ENCODE measurements at regions not wholly inside any gene's neighbourhood (a gene's known extent, or its start where the extent isn't known, plus 50 kb on each side); places are given as distances from the start of the nearest gene placed in this dataset.

GRCh38 chr20:57781901-57782300 lies 72.1 kb upstream of the PMEPA1 start:
- Histone ChIP-seq H3K4me3 (no peak overlapping the region), H3K27me3 (no peaks in the 10 kb centered on the region), H3K27ac (no peak overlapping the region), H3K9ac (ENCODE audit: low read depth in 2 of 2, low read length in 2 of 2) (no peak overlapping the region), H3K4me1 (no peaks in the 10 kb centered on the region), H3K36me3 (no peaks in the 10 kb centered on the region), H3K9me3 (no peaks in the 10 kb centered on the region)
- no peak for DNase-seq
- TF ChIP-seq CTCF (IDR thresholded peaks at IDR 0.05): no peak
- intact Hi-C loops (cut with DNase I): no loop called here

DNA sequence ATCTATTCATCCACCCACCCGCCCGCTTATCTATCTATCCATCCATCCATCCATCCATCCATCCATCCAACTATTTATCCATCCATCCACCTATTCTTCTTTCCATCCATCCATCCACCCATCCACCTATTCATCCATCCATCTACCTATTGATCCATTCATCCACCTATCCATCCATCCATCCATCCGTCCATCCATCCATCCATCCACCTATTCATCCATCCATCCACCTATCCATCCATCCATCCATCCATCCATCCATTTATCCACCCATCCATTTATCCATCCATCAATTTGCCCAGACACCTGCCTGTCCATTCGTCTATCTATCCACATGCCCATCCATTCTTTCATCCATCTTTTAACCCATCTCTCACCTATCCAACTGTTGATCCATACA lies 71.1 kb upstream of the PMEPA1 start:
- H3K36me3 ChIP-seq: no peaks in the 10 kb centered on the region

GRCh38 chr20:57780398-57780797 lies 70.6 kb upstream of the PMEPA1 start:
- no peak for TF ChIP-seq CTCF (IDR thresholded peaks at IDR 0.05)
- no peaks in the 10 kb centered on the region for H3K27me3 ChIP-seq
- no peak overlapping the region for H3K27ac ChIP-seq
- DNase-seq: no peak
- H3K4me1 ChIP-seq: no peaks in the 10 kb centered on the region
- no peaks in the 10 kb centered on the region for H3K36me3 ChIP-seq
- H3K9me3 ChIP-seq: no peaks in the 10 kb centered on the region
- no peak overlapping the region for H3K4me3 ChIP-seq
- intact Hi-C loops (cut with DNase I): no loop called here
- H3K9ac ChIP-seq (ENCODE audit: low read depth in 2 of 2, low read length in 2 of 2): no peak overlapping the region

More for the DNA sequence above, 71.1 kb upstream of the PMEPA1 start:
- DNase-seq: no peak
- Histone ChIP-seq H3K27me3 (no peaks in the 10 kb centered on the region), H3K4me3 (no peak overlapping the region), H3K9ac (ENCODE audit: low read depth in 2 of 2, low read length in 2 of 2) (no peak overlapping the region), H3K27ac (no peak overlapping the region), H3K4me1 (no peaks in the 10 kb centered on the region), H3K9me3 (no peaks in the 10 kb centered on the region)
- TF ChIP-seq CTCF (IDR thresholded peaks at IDR 0.05): no peak
- intact Hi-C loops (cut with DNase I): no loop called here

GRCh38 chr20:57779401-57780003 lies 69.7 kb upstream of the PMEPA1 start:
- H3K27ac ChIP-seq: no peak overlapping the region
- no peak for DNase-seq
- H3K4me1 ChIP-seq: no peaks in the 10 kb centered on the region
- no peak overlapping the region for H3K9ac ChIP-seq (ENCODE audit: low read depth in 2 of 2, low read length in 2 of 2)
- H3K36me3 ChIP-seq: no peaks in the 10 kb centered on the region
- H3K9me3 ChIP-seq: no peaks in the 10 kb centered on the region
- intact Hi-C loops (cut with DNase I): no loop called here
- TF ChIP-seq CTCF (IDR thresholded peaks at IDR 0.05): no peak
- H3K27me3 ChIP-seq: no peaks in the 10 kb centered on the region
- H3K4me3 ChIP-seq: no peak overlapping the region

GRCh38 chr20:57777911-57778310 lies 68.1 kb upstream of the PMEPA1 start:
- H3K27ac ChIP-seq: no peak overlapping the region
- H3K4me1 ChIP-seq: no peaks in the 10 kb centered on the region
- no peaks in the 10 kb centered on the region for H3K9me3 ChIP-seq
- no peak overlapping the region for H3K9ac ChIP-seq (ENCODE audit: low read depth in 2 of 2, low read length in 2 of 2)
- DNase-seq: no peak
- no peak overlapping the region for H3K4me3 ChIP-seq
- intact Hi-C loops (cut with DNase I): no loop called here
- H3K27me3 ChIP-seq: no peaks in the 10 kb centered on the region
- TF ChIP-seq CTCF (IDR thresholded peaks at IDR 0.05): no peak
- no peaks in the 10 kb centered on the region for H3K36me3 ChIP-seq
